HG03175 (cell line): ENCODE measurements at regions not wholly inside any gene's neighbourhood (a gene's known extent, or its start where the extent isn't known, plus 50 kb on each side); places are given as distances from the start of the nearest gene placed in this dataset.

Source experiments
- ATAC-seq: cut with Tn5 transposase; IDR thresholded peaks from one replicate; pipeline ENCODE4 v1.9.1; 2021; ENCODE audit warnings: mild to moderate bottlenecking, moderate library complexity; ENCODE audit not compliant: unreplicated experiment

- no peak for ATAC-seq
Measured at GRCh38 chr13:73492811-73493210, 434.0 kb downstream of the KLF5 start.

GRCh38 chr13:73482556-73482955 is 423.8 kb downstream of the KLF5 start:
- no peak for ATAC-seq

GRCh38 chr13:73481886-73482445 is 423.2 kb downstream of the KLF5 start:
- ATAC-seq, result no peak

DNA sequence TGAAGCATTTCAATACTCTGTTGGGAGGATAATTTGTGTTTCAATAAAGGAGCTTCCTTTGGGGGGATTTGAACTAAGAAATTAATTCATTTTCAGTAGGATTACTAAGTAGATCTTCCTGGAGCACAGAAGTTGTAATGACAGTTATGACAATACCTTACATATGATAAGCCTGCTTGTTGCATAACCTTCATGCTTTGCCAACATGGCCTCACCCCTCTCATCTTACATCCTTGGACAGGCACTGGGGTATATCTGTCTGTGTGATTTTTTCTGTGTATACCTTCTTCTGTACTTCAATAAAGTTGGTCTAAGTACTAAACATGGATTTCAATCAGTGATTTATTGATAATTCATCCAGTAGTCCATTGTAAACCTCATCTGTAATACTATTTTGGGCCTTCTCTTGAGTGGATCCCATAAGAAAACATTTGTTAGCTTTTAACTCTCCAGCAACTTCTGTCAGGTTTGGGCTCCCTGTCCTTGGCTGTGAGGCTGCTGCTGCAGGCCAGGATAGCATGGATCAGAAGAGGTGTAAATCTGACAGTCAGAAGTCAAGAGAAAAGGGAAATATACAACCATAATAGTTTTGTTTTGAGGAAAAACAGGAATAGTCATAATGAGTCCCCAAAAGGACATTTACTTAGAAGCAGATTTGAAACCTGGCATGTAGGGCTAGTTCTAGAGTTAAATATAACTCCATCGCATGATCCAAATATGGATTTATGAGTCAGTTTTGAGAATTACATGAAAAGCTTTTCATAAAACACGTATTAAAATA is 422.2 kb downstream of the KLF5 start:
- no peak for ATAC-seq

GRCh38 chr13:73479856-73480255 is 421.1 kb downstream of the KLF5 start:
- no peak for ATAC-seq

- no peak for ATAC-seq
Measured at GRCh38 chr13:73479351-73479750, 420.5 kb downstream of the KLF5 start.

GRCh38 chr13:73477441-73477840 is 418.6 kb downstream of the KLF5 start:
- no peak for ATAC-seq

DNA sequence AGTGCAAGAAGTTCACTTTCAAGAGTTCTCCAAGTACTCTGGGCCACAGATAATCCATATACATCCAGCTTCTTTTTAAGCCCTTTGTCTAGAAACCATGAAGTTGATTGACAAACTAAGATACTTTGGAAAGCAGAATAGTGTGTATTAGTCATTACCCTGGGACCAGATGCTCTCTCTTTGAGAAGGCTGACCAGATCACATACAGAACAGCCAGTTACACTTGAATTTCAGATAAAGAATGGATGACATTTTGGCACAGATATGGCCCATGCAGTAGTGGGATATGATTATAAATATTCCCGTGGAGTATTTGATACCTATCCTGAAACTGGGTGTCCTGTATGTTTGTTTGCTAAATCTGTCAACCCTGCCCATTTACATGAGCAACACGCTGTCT is 414.2 kb downstream of the KLF5 start:
- no peak for ATAC-seq

- no peak for ATAC-seq
Measured at GRCh38 chr13:73467125-73467524, 408.3 kb downstream of the KLF5 start.

DNA sequence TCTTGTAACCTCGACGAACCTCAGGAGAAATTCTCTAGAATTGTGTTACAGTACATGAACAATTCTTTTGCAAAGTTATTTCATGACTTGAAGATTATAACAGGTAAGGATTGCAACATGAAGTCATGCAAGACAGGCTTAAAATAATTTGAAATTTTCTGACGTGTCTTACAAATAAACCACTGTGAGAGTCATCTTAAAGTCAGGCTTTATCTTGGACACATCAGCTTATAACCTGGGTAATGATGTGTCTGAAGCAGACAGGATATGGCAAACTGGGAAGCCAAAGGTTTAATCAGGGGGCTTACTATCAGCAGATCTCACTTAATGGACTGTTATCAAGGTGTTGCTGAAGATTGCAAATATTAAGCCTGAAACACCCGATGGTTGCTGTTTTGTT is 407.8 kb downstream of the KLF5 start:
- ATAC-seq, result no peak

DNA sequence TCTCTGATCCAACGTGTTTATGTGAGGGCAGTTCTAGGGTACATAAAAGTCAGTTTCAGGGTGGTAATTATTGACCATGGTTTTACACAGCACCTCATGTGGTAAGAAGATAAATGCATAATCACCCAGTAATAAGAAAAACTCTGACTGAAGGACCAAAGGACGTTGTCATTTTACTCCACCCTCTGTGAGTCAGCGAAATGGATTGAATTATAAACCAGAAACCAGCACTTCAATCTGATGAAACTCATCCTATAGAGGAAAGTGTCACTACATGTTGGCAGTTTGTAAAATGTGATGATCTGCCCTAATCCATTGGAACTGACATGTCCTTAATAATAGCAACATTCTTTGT is 406.8 kb downstream of the KLF5 start:
- ATAC-seq, result no peak

DNA sequence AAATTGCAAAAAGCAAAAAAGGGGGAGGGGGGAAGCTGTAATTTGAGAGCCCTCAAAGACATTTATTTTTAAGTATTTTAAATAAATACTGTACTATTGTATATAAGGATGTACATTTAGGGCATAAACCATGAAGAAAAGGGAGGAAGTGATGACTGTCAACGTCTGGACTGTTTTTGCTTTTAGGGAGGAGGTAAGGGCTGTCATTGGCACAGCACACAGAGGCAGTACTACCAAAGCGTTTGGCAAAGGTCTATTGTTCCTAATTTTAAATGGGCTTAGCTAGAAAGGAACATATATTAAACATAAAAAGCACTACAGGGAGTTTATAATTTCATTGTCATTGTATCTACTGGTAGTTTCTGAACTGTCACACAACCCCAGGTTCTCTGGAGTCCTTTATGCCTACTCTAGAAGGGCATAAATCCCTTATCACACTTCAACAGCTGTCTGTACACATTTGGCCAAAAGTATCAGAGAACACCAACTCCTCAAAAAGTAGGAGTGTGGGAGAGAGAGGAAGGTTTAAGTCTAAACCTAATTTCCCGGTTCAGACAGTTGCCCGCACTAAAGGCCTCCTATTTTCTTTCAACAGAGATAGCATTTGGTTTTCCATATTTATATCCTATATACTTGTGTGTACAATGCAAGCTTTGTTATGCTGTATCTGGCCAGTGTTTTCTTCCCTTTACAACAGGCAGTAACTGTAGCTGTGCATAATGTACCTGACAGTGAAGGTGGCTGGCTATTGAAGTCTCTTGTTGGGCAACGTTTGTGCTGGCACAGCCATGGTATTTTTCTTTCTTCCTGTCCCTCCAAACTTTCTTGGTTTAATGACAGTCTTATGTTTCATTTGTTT is 406.2 kb downstream of the KLF5 start:
- ATAC-seq, result no peak

GRCh38 chr13:73462241-73462640 is 403.4 kb downstream of the KLF5 start:
- ATAC-seq, result no peak

- no peak for ATAC-seq
Measured at GRCh38 chr13:73451221-73452029, 392.6 kb downstream of the KLF5 start.

GRCh38 chr13:73450583-73450982 is 391.8 kb downstream of the KLF5 start:
- ATAC-seq, result no peak

DNA sequence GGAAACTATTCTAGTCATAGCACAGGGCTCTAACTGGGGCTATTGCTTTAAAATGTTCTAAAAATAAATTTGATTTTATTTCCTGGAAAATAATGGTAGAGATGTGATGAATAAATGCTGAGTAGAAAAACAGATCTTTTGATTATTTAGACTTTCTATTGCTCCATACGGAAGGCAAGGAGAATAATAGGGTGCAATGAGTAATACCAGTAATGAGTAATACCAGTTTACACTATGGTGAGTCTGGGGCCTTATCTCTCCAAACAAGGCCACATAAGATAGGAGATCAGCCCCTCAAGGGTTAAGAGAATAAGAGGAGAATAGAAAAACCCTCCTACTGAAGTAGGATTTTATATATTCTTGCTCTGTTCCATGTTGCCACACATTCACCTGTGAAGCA is 390.4 kb downstream of the KLF5 start:
- ATAC-seq, result no peak

DNA sequence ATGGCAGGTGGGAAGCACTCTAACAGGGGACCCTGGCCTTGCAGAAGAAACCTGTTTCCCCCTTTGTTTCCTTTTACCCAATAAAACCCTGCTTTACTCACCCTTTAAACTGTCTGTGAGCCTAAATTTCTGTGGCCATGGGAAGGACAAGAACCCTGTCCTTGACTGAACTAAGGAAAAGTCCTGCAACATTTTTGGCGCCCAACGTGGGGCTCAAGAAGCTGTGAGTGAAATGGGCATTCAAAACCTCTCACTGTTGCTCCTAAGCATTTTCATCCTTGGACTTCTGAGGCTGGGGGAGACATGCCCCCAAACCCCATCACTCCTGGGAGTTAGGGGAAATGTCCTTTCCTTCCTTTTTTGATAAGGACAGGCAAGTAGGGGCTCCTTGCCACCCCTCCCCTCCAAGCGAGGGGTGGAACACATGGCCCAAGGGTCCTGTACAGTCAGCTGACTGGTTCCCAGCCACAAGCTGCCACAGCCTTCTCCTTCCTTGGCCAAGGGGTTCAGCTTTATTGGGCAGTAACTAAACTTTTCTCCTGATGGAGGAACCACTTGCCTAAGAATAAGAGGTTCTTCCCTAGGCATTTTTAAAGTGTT is 381.6 kb downstream of the KLF5 start:
- no peak for ATAC-seq

- no peak for ATAC-seq
Measured at GRCh38 chr13:73433890-73434289, 375.1 kb downstream of the KLF5 start.

- no peak for ATAC-seq
Measured at GRCh38 chr13:73433458-73433857, 374.7 kb downstream of the KLF5 start.

DNA sequence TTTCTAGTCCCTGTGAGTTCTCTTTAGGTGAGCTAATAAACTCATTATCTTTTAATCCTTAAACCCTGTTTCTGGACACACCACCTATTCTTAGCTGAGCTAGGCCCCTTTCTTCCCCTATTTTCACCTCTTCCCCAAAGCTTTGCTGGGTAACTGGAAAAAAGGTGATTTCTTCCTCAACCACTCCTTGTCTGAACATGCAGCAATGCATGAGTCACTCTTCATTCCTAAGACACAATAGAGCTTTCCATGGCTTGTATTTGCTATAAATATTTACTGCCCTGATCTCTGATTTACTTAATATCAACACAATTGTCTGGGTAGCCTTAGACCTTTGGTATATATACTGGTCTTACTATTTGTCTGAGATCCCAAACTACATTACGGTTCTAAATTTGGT is 370.9 kb downstream of the KLF5 start:
- ATAC-seq, result no peak

- no peak for ATAC-seq
Measured at GRCh38 chr13:73428706-73429105, 369.9 kb downstream of the KLF5 start.
